SK-MEL-5 (cell line): ENCODE measurements at regions not wholly inside any gene's neighbourhood (a gene's known extent, or its start where the extent isn't known, plus 50 kb on each side); places are given as distances from the start of the nearest gene placed in this dataset.

Experiments
- DNase-seq: peaks from one replicate; pipeline ENCODE4 v3.0.0-alpha.2; 2016; ENCODE audit warnings: low read depth, low spot score
- in situ Hi-C: cut with HindIII; loops from 2 replicates; pipeline ENCODE4 v1.10.0; 2016; ENCODE audit warnings: low sequenced_read_pairs, high pct_unique_total_duplicates, low pct_unique_long_range_greater_than_20kb

GRCh38 chr13:67328895-67329294 lies 98.8 kb upstream of the PCDH9 start:
- in situ Hi-C loops, result no loop called here
- DNase-seq, result no peak

- DNase-seq, result no peak
- in situ Hi-C loops, result no loop called here
These were observed 88.7 kb upstream of the PCDH9 start for GRCh38 chr13:67318860-67319259.

GRCh38 chr13:67318398-67318797 lies 88.3 kb upstream of the PCDH9 start:
- in situ Hi-C loops, result no loop called here
- DNase-seq, result no peak

GRCh38 chr13:67314405-67314804 lies 84.3 kb upstream of the PCDH9 start:
- in situ Hi-C loops, result no loop called here
- no peak for DNase-seq

- no peak for DNase-seq
- in situ Hi-C loops, result no loop called here
These were observed 78.1 kb upstream of the PCDH9 start for GRCh38 chr13:67308004-67308772.

- DNase-seq, result no peak
- in situ Hi-C loops, result no loop called here
These were observed 76.6 kb upstream of the PCDH9 start for GRCh38 chr13:67306742-67307141.

- in situ Hi-C loops, result no loop called here
- DNase-seq, result no peak
These were observed 73.7 kb upstream of the PCDH9 start for GRCh38 chr13:67303661-67304333.

- no peak for DNase-seq
- in situ Hi-C loops, result no loop called here
These were observed 69.6 kb upstream of the PCDH9 start for GRCh38 chr13:67299751-67300150.

- no peak for DNase-seq
- in situ Hi-C loops, result no loop called here
These were observed 69.0 kb upstream of the PCDH9 start for GRCh38 chr13:67299072-67299635.

- no peak for DNase-seq
These were observed 68.2 kb upstream of the PCDH9 start for GRCh38 chr13:67298297-67298696.

GRCh38 chr13:67296511-67296910 lies 66.4 kb upstream of the PCDH9 start:
- DNase-seq, result no peak
- in situ Hi-C loops, result no loop called here

More at GRCh38 chr13:67298297-67298696, 68.2 kb upstream of the PCDH9 start:
- in situ Hi-C loops, result no loop called here

GRCh38 chr13:67292886-67293285 lies 62.8 kb upstream of the PCDH9 start:
- in situ Hi-C loops, result no loop called here
- no peak for DNase-seq

GRCh38 chr13:67285611-67286010 lies 55.5 kb upstream of the PCDH9 start:
- in situ Hi-C loops, result no loop called here
- DNase-seq, result no peak

- DNase-seq, result no peak
- in situ Hi-C loops, result no loop called here
These were observed 53.5 kb upstream of the PCDH9 start for GRCh38 chr13:67283637-67284036.

- no peak for DNase-seq
- in situ Hi-C loops, result no loop called here
These were observed 51.3 kb upstream of the PCDH9 start for GRCh38 chr13:67281466-67281865.
